ENCODE measurements at regions not wholly inside any gene's neighbourhood (a gene's known extent, or its start where the extent isn't known, plus 50 kb on each side); places are given as distances from the start of the nearest gene placed in this dataset.

DNA sequence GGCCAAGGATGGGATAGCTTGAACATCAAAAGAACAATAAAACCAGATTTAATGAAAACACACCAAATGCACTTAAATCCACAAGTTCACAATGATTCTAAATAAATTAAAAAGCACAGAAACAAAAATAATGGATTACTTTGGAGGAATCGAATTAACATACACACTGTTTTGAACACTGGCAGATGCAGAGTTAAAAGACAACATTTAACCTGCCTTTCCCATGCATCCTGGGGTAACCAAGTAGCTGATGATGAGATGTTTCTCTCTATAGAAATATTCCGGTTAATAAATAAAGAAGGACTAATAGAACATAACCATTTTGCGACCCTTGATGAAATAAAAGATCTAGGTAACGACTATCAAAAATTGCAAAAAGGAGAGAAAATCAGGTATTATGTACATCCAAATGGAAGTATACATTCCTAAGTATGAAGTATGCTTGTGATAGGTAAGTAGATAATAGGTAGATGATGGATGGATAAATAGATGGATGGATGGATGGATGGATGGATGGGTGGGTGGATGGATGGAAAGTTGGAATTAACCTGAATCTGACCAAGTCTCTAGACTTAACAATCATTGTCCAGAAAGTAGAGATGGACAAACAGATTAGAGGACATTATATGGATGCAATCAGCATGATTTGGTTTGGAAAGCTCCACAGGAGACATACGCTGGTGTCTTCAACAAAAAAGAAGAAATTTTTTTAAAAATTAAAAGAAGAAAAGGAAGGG lies 57.4 kb upstream of the MYCN start:
- no peak overlapping the region for H3K27ac ChIP-seq
- DNase-seq (no peak), ATAC-seq (no peak)
- TF ChIP-seq, protein P1, sequence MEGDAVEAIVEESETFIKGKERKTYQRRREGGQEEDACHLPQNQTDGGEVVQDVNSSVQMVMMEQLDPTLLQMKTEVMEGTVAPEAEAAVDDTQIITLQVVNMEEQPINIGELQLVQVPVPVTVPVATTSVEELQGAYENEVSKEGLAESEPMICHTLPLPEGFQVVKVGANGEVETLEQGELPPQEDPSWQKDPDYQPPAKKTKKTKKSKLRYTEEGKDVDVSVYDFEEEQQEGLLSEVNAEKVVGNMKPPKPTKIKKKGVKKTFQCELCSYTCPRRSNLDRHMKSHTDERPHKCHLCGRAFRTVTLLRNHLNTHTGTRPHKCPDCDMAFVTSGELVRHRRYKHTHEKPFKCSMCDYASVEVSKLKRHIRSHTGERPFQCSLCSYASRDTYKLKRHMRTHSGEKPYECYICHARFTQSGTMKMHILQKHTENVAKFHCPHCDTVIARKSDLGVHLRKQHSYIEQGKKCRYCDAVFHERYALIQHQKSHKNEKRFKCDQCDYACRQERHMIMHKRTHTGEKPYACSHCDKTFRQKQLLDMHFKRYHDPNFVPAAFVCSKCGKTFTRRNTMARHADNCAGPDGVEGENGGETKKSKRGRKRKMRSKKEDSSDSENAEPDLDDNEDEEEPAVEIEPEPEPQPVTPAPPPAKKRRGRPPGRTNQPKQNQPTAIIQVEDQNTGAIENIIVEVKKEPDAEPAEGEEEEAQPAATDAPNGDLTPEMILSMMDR (IDR thresholded peaks at IDR 0.05), result no peak
- TF ChIP-seq POLR2A (IDR thresholded peaks at IDR 0.05), result no peak
- no peak overlapping the region for H3K4me3 ChIP-seq
- H3K4me1 ChIP-seq, result no peaks in the 10 kb centered on the region
- H3K27me3 ChIP-seq, result no peaks in the 10 kb centered on the region
- H3K9me3 ChIP-seq, result no peaks in the 10 kb centered on the region
- no peaks in the 10 kb centered on the region for H3K36me3 ChIP-seq
- WGBS (ENCODE audit: insufficient coverage, low coverage, low lambda C conversion rate, missing lambda C conversion rate), result 90% methylated on average over 5 of the region's 5 CpGs
- intact Hi-C loops (cut with DNase I), result no loop called here

DNA sequence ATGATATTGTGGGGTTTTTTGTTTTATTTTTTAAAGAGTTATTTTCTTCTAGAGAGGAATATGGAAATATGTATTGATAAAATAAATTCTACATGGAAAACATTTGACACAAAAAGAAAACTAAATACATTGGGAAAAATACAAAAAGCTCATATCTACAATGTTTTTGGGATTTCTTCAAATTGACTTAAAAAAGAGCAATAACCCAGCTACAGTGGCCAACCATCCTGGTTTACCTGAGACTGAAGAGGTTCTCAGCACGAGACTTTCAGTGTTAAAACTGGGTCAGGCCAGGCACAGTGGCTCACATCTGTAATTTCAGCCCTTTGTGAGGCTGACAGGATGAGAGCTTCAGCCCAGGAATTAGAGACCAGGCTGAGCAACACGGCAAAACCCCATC lies 56.7 kb upstream of the MYCN start:
- intact Hi-C loops (cut with DNase I), result no loop called here
- WGBS (ENCODE audit: insufficient coverage, low coverage, low lambda C conversion rate, missing lambda C conversion rate), result 33% methylated on average over 1 of the region's 2 CpGs
- Histone ChIP-seq H3K36me3 (no peaks in the 10 kb centered on the region), H3K27me3 (no peaks in the 10 kb centered on the region), H3K4me1 (no peaks in the 10 kb centered on the region), H3K9me3 (no peaks in the 10 kb centered on the region), H3K27ac (no peak overlapping the region), H3K4me3 (no peak overlapping the region)
- ATAC-seq, result no peak
- DNase-seq, result no peak
- TF ChIP-seq, protein P1 (IDR thresholded peaks at IDR 0.05), result no peak
- no peak for TF ChIP-seq POLR2A (IDR thresholded peaks at IDR 0.05)

DNA sequence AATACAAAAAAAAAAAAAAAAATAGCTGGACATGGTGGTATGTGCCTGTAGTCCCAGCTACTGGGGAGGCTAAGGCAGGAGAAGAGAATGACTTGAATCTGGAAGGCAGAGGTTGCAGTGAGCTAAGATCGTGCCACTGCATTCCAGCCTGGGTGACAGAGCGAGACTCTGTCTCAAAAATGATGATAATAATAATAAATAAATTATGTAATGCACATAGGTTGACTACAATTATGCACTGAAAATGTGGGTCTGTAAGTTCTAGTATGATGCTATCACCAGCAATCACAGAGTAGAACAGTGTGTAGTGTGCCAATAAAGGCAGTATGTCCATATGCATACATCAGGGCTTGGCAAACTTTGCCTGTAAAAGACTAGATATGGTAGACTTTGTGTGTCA lies 55.6 kb upstream of the MYCN start:
- WGBS (ENCODE audit: insufficient coverage, low coverage, low lambda C conversion rate, missing lambda C conversion rate), result 95% methylated on average over 2 of the region's 2 CpGs
- Histone ChIP-seq H3K4me1 (no peaks in the 10 kb centered on the region), H3K4me3 (no peak overlapping the region), H3K27ac (no peak overlapping the region), H3K36me3 (no peaks in the 10 kb centered on the region), H3K27me3 (no peaks in the 10 kb centered on the region), H3K9me3 (no peaks in the 10 kb centered on the region)
- ATAC-seq (no peak), DNase-seq (no peak)
- intact Hi-C loops (cut with DNase I), result no loop called here
- TF ChIP-seq, protein P1 (IDR thresholded peaks at IDR 0.05), result no peak
- no peak for TF ChIP-seq POLR2A (IDR thresholded peaks at IDR 0.05)

DNA sequence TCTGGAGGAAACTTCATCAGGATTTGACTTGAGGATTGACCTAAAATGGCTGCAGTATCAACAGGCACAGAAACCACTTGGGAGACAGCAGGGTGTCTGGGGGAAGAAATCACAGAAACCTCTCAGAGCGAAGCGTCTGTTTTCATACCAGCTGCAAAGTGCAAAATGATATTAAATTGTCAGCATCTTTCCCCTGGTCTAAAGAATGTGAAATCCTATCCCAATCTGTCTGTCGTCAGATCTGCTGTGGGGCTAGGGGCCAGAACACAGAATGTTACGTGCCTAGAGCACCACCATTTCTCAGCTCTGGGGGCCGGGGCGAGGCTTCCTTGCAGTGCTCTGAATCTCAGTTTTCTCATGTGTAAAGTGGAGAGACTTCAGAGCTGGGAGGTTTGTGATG lies 54.1 kb upstream of the MYCN start:
- no peak overlapping the region for H3K27ac ChIP-seq
- WGBS (ENCODE audit: insufficient coverage, low coverage, low lambda C conversion rate, missing lambda C conversion rate), result 90% methylated on average over 4 of the region's 6 CpGs
- H3K9me3 ChIP-seq, result no peaks in the 10 kb centered on the region
- H3K4me3 ChIP-seq, result no peak overlapping the region
- no peaks in the 10 kb centered on the region for H3K27me3 ChIP-seq
- ATAC-seq (no peak), DNase-seq (no peak)
- H3K36me3 ChIP-seq, result no peaks in the 10 kb centered on the region
- no peak for TF ChIP-seq POLR2A (IDR thresholded peaks at IDR 0.05)
- TF ChIP-seq, protein P1 (IDR thresholded peaks at IDR 0.05), result no peak
- H3K4me1 ChIP-seq, result no peaks in the 10 kb centered on the region
- intact Hi-C loops (cut with DNase I), result no loop called here

Data from right lobe of liver (tissue), 6 donors.